Hematopoietic multipotent progenitor cell treated with erythropoietin and hydrocortisone succinate and interleukin-3 and kit ligand, for 4 days (in vitro differentiated cells): ENCODE measurements at regions not wholly inside any gene's neighbourhood (a gene's known extent, or its start where the extent isn't known, plus 50 kb on each side); places are given as distances from the start of the nearest gene placed in this dataset.
"Not testable (repeated sequence)": the region's sequence is repeated elsewhere in the genome, so short reads cannot be mapped to it uniquely, and the experiment has no call there.

Experiments
- DNase-seq: peaks from one replicate; pipeline ENCODE4 v3.0.0-alpha.2; 2015

- no peak for DNase-seq
Measured at GRCh38 chr13:94902722-94903407, 190.5 kb upstream of the SOX21 start.

- no peak for DNase-seq
Measured at GRCh38 chr13:94901070-94901469, 188.7 kb upstream of the SOX21 start.

GRCh38 chr13:94896719-94897317, 184.5 kb upstream of the SOX21 start:
- DNase-seq, result no peak

- no peak for DNase-seq
Measured at GRCh38 chr13:94896238-94896637, 183.9 kb upstream of the SOX21 start.

- DNase-seq, result no peak
Measured at GRCh38 chr13:94886191-94886590, 173.8 kb upstream of the SOX21 start.

- no peak for DNase-seq
Measured at GRCh38 chr13:94880463-94880862, 168.1 kb upstream of the SOX21 start.

- no peak for DNase-seq
Measured at GRCh38 chr13:94878602-94879165, 166.3 kb upstream of the SOX21 start.

- no peak for DNase-seq
Measured at GRCh38 chr13:94864474-94864873, 152.1 kb upstream of the SOX21 start.

- peak; percentile 60 for DNase-seq
Measured at GRCh38 chr13:94860981-94861407, 148.6 kb upstream of the SOX21 start.

- no peak for DNase-seq
Measured at GRCh38 chr13:94859811-94860210, 147.5 kb upstream of the SOX21 start.

GRCh38 chr13:94859278-94859691, 146.9 kb upstream of the SOX21 start:
- peak; percentile 62 for DNase-seq

- no peak for DNase-seq
Measured at GRCh38 chr13:94858856-94859255, 146.5 kb upstream of the SOX21 start.

- DNase-seq, result no peak
Measured at GRCh38 chr13:94854688-94855087, 142.3 kb upstream of the SOX21 start.

- no peak for DNase-seq
Measured at GRCh38 chr13:94851576-94851975, 139.2 kb upstream of the SOX21 start.

GRCh38 chr13:94849254-94849653, 136.9 kb upstream of the SOX21 start:
- DNase-seq, result no peak

GRCh38 chr13:94842901-94843300, 130.6 kb upstream of the SOX21 start:
- no peak for DNase-seq

GRCh38 chr13:94837056-94837455, 124.7 kb upstream of the SOX21 start:
- not testable (repeated sequence) for DNase-seq

GRCh38 chr13:94829837-94830365, 117.6 kb upstream of the SOX21 start:
- no peak for DNase-seq

GRCh38 chr13:94829185-94829836, 117.0 kb upstream of the SOX21 start:
- DNase-seq, result no peak

GRCh38 chr13:94827566-94827965, 115.2 kb upstream of the SOX21 start:
- DNase-seq, result no peak

- no peak for DNase-seq
Measured at GRCh38 chr13:94825507-94825906, 113.2 kb upstream of the SOX21 start.

GRCh38 chr13:94824601-94825000, 112.3 kb upstream of the SOX21 start:
- no peak for DNase-seq

GRCh38 chr13:94822356-94822755, 110.0 kb upstream of the SOX21 start:
- DNase-seq, result no peak

GRCh38 chr13:94816256-94816655, 103.9 kb upstream of the SOX21 start:
- no peak for DNase-seq
